Stimulated activated CD4-positive, alpha-beta T cell treated with anti-CD3 and anti-CD28 coated beads, Interleukin-4, amount 100 ng/mL, for 24 hours (primary cell): ENCODE measurements at regions not wholly inside any gene's neighbourhood (a gene's known extent, or its start where the extent isn't known, plus 50 kb on each side); places are given as distances from the start of the nearest gene placed in this dataset.
"Not testable (repeated sequence)": the region's sequence is repeated elsewhere in the genome, so short reads cannot be mapped to it uniquely, and the experiment has no call there.

Experiments used
- DNase-seq: peaks from one replicate; pipeline ENCODE4 v3.0.0-alpha.2; 2020

- no peak for DNase-seq
Observed at GRCh38 chr4:106869551-106869950, 166.6 kb downstream of the DKK2 start.

- DNase-seq, result no peak
Observed at GRCh38 chr4:106868381-106869035, 167.6 kb downstream of the DKK2 start.

- DNase-seq, result no peak
Observed at GRCh38 chr4:106864231-106864630, 171.9 kb downstream of the DKK2 start.

GRCh38 chr4:106854569-106855351 is 181.4 kb downstream of the DKK2 start:
- DNase-seq, result no peak

- DNase-seq, result no peak
Observed at GRCh38 chr4:106852426-106852825, 183.7 kb downstream of the DKK2 start.

- DNase-seq, result no peak
Observed at GRCh38 chr4:106851726-106852125, 184.4 kb downstream of the DKK2 start.

- DNase-seq, result no peak
Observed at GRCh38 chr4:106850691-106851090, 185.4 kb downstream of the DKK2 start.

GRCh38 chr4:106835919-106836318 is 200.2 kb downstream of the DKK2 start:
- no peak for DNase-seq

- DNase-seq, result no peak
Observed at GRCh38 chr4:106830879-106831278, 205.2 kb downstream of the DKK2 start.

- DNase-seq, result no peak
Observed at GRCh38 chr4:106818764-106819163, 217.3 kb downstream of the DKK2 start.

GRCh38 chr4:106816496-106816895 is 219.6 kb downstream of the DKK2 start:
- DNase-seq, result no peak

GRCh38 chr4:106810122-106810521 is 226.0 kb downstream of the DKK2 start:
- DNase-seq, result no peak

GRCh38 chr4:106809076-106809475 is 227.0 kb downstream of the DKK2 start:
- DNase-seq, result no peak

- DNase-seq, result no peak
Observed at GRCh38 chr4:106806158-106806797, 229.8 kb downstream of the DKK2 start.

GRCh38 chr4:106803083-106803482 is 233.0 kb downstream of the DKK2 start:
- no peak for DNase-seq

- no peak for DNase-seq
Observed at GRCh38 chr4:106801386-106801785, 234.7 kb downstream of the DKK2 start.

- DNase-seq, result no peak
Observed at GRCh38 chr4:106796876-106797275, 239.2 kb downstream of the DKK2 start.

GRCh38 chr4:106795326-106795725 is 240.8 kb downstream of the DKK2 start:
- DNase-seq, result no peak

GRCh38 chr4:106793933-106794332 is 242.2 kb downstream of the DKK2 start:
- DNase-seq, result no peak

- DNase-seq, result no peak
Observed at GRCh38 chr4:106775636-106776035, 260.5 kb downstream of the DKK2 start.

GRCh38 chr4:106774055-106774454 is 262.1 kb downstream of the DKK2 start:
- not testable (repeated sequence) for DNase-seq

GRCh38 chr4:106773076-106773905 is 262.8 kb downstream of the DKK2 start:
- no peak for DNase-seq

- DNase-seq, result no peak
Observed at GRCh38 chr4:106767991-106768390, 268.1 kb downstream of the DKK2 start.
